Keratinocyte (primary cell): ENCODE measurements at regions not wholly inside any gene's neighbourhood (a gene's known extent, or its start where the extent isn't known, plus 50 kb on each side); places are given as distances from the start of the nearest gene placed in this dataset.

Source experiments
- DNase-seq: peaks from one replicate; pipeline ENCODE4 v3.0.0-alpha.2; 2011; ENCODE audit warnings: low read depth, missing footprints, low spot score
- FAIRE-seq: peaks from 2 replicates; lab custom pipeline; 2011; peaks lifted over from hg19 to GRCh38; lab: Jason Lieb, UNC
- H2AFZ ChIP-seq: 2 replicates; pipeline ENCODE4 v1.6.0; 2012; ENCODE audit warnings: low read length, control low read depth, inconsistent platforms; ENCODE audit not compliant: control insufficient read depth
- H3K27ac ChIP-seq: 2 replicates; pipeline ENCODE4 v1.5.1; 2011; ENCODE audit warnings: low read length; ENCODE audit not compliant: control insufficient read depth, insufficient read depth
- H3K27me3 ChIP-seq: 3 replicates; pipeline ENCODE4 v1.6.0; 2011; ENCODE audit warnings: low read length; ENCODE audit not compliant: control insufficient read depth, insufficient read depth; ENCODE audit errors: extremely low read depth
- H3K36me3 ChIP-seq, 2 experiments: 2 replicates in 1 of 2; 3 replicates in 1 of 2; pipeline ENCODE4 v1.5.1; 2011; ENCODE audit warnings: low read length in 2 of 2, mild to moderate bottlenecking in 1 of 2; ENCODE audit not compliant: control insufficient read depth in 2 of 2, insufficient read depth in 2 of 2; ENCODE audit errors: extremely low read depth in 1 of 2
- H3K4me1 ChIP-seq: 3 replicates; pipeline ENCODE4 v1.5.1; 2011; ENCODE audit warnings: low read length; ENCODE audit not compliant: control insufficient read depth, insufficient read depth; ENCODE audit errors: extremely low read depth
- H3K4me2 ChIP-seq: 3 replicates; pipeline ENCODE4 v1.6.0; 2011; ENCODE audit warnings: low read depth, low read length; ENCODE audit not compliant: control insufficient read depth, insufficient read depth; ENCODE audit errors: extremely low read depth
- H3K4me3 ChIP-seq, 3 experiments: fragments of 200-600 bp in 1 of 3; sonication (generic) in 1 of 3; 2 replicates in 2 of 3; 3 replicates in 1 of 3; pipeline ENCODE4 v1.5.1; 2011 to 2016; ENCODE audit warnings: low read length in 3 of 3, mild to moderate bottlenecking in 3 of 3, control low read depth in 2 of 3, inconsistent platforms in 1 of 3, low read depth in 1 of 3, mixed read lengths in 1 of 3, mixed run types in 1 of 3, moderate library complexity in 1 of 3; ENCODE audit not compliant: control insufficient read depth in 2 of 3, insufficient read depth in 2 of 3; ENCODE audit errors: extremely low read depth in 1 of 3
- H3K79me2 ChIP-seq: 2 replicates; pipeline ENCODE4 v1.6.0; 2012; ENCODE audit warnings: low read length; ENCODE audit not compliant: control insufficient read depth, insufficient read depth
- H3K9ac ChIP-seq: 3 replicates; pipeline ENCODE4 v1.6.0; 2011; ENCODE audit warnings: low read length; ENCODE audit not compliant: control insufficient read depth, insufficient read depth; ENCODE audit errors: extremely low read depth
- H3K9me1 ChIP-seq: 3 replicates; pipeline ENCODE4 v1.6.0; 2011; ENCODE audit warnings: low read length; ENCODE audit not compliant: control insufficient read depth, insufficient read depth; ENCODE audit errors: extremely low read depth
- H3K9me3 ChIP-seq: 2 replicates; pipeline ENCODE4 v1.5.1; 2012; ENCODE audit warnings: low read depth, low read length; ENCODE audit not compliant: control insufficient read depth
- H4K20me1 ChIP-seq: 3 replicates; pipeline ENCODE4 v1.6.0; 2011; ENCODE audit warnings: low read length; ENCODE audit not compliant: control insufficient read depth, insufficient read depth; ENCODE audit errors: extremely low read depth
- EZH2 ChIP-seq: IDR thresholded peaks from one replicate; pipeline ENCODE4 v1.6.1; 2012; ENCODE audit warnings: inconsistent platforms, mild to moderate bottlenecking, low read length, moderate library complexity
- dilution Hi-C: fragments of 300-500 bp; cut with MboI; formaldehyde crosslinking; loops from one replicate; pipeline ENCODE4 v1.7.0; 2020; ENCODE audit warnings: low sequenced_read_pairs; ENCODE audit not compliant: extremely low pct_ligation_motif_present
- TF ChIP-seq, protein P1 (sequence below), 3 experiments: IDR thresholded peaks in 1 of 3; conservative IDR thresholded peaks in 1 of 3; optimal IDR thresholded peaks in 1 of 3; 2 replicates in 2 of 3; 3 replicates in 1 of 3; pipeline versions ENCODE3 to v1.5.1; 2011; ENCODE audit warnings: low read length in 3 of 3, mild to moderate bottlenecking in 3 of 3, moderate library complexity in 2 of 3, control low read depth in 1 of 3, inconsistent platforms in 1 of 3; ENCODE audit not compliant: insufficient read depth in 2 of 3; ENCODE audit errors: extremely low read depth in 1 of 3

DNA sequence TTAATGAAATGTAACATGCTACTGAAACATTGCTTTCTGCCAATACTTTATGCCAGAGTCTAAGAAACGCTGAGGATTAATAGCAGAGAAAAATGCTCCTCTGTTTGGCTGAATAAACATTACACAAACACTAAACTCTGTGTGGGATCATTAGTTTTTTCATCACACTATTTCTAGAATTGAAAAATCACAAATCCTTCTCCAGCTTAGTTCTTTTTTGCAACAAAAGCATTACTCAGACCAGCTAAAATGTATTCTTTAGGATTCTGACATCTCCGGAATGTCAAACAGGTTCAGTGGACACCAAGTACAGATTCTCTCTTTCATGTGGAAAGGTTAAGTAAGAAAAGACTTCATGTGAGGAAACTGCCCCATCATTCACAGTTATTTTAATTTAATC, 226.9 kb downstream of the SIM1 start:
- Histone ChIP-seq H3K4me3 (no peak overlapping the region), H3K27ac (no peak overlapping the region), H2AFZ (no peak overlapping the region), H3K9me1 (no peaks in the 10 kb centered on the region), H4K20me1 (no peaks in the 10 kb centered on the region), H3K79me2 (no peaks in the 10 kb centered on the region), H3K9ac (no peak overlapping the region), H3K27me3 (no peaks in the 10 kb centered on the region), H3K4me2 (no peak overlapping the region), H3K4me1 (no peaks in the 10 kb centered on the region), H3K9me3 (no peaks in the 10 kb centered on the region), H3K36me3 (no peaks in the 10 kb centered on the region)
- dilution Hi-C loops, result no loop called here
- DNase-seq (no peak), FAIRE-seq (no peak)
- TF ChIP-seq EZH2, result no peak
- TF ChIP-seq, protein P1, sequence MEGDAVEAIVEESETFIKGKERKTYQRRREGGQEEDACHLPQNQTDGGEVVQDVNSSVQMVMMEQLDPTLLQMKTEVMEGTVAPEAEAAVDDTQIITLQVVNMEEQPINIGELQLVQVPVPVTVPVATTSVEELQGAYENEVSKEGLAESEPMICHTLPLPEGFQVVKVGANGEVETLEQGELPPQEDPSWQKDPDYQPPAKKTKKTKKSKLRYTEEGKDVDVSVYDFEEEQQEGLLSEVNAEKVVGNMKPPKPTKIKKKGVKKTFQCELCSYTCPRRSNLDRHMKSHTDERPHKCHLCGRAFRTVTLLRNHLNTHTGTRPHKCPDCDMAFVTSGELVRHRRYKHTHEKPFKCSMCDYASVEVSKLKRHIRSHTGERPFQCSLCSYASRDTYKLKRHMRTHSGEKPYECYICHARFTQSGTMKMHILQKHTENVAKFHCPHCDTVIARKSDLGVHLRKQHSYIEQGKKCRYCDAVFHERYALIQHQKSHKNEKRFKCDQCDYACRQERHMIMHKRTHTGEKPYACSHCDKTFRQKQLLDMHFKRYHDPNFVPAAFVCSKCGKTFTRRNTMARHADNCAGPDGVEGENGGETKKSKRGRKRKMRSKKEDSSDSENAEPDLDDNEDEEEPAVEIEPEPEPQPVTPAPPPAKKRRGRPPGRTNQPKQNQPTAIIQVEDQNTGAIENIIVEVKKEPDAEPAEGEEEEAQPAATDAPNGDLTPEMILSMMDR (optimal IDR thresholded peaks at IDR 0.05 in 1 of 3, IDR thresholded peaks at IDR 0.05 in 1 of 3, conservative IDR thresholded peaks at IDR 0.05 in 1 of 3; ENCODE audit: extremely low read depth in 1 of 3, insufficient read depth in 2 of 3, low read length in 3 of 3), result no peak

DNA sequence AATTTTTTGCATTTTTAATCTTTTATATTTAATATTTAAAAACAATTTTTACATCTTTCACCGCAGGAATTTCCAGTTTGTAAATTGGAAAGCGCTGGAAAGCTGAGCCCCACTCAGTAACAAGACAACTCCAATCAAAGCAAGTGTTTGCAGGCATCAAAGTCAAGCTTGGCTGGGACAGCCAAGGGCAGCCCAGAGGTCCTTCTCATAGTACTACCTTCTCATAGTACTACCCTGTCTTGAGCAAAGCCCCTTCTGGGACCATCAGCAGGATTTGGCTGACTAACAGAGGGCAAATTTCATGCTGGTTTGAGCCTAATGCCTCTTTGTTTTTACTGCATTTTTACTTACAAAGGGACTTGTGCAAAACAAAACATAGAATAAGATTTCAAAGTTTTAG, 228.3 kb downstream of the SIM1 start:
- no peak overlapping the region for H3K9ac ChIP-seq
- no peak overlapping the region for H3K4me3 ChIP-seq
- no peaks in the 10 kb centered on the region for H3K9me1 ChIP-seq
- H3K36me3 ChIP-seq, result no peaks in the 10 kb centered on the region
- no peaks in the 10 kb centered on the region for H3K79me2 ChIP-seq
- no peak overlapping the region for H2AFZ ChIP-seq
- TF ChIP-seq, protein P1 (optimal IDR thresholded peaks at IDR 0.05 in 1 of 3, IDR thresholded peaks at IDR 0.05 in 1 of 3, conservative IDR thresholded peaks at IDR 0.05 in 1 of 3; ENCODE audit: extremely low read depth in 1 of 3, insufficient read depth in 2 of 3, low read length in 3 of 3), result no peak
- no peak for TF ChIP-seq EZH2
- no peak overlapping the region for H3K27ac ChIP-seq
- no peaks in the 10 kb centered on the region for H3K27me3 ChIP-seq
- DNase-seq, result no peak
- dilution Hi-C loops, result no loop called here
- H4K20me1 ChIP-seq, result no peaks in the 10 kb centered on the region
- no peaks in the 10 kb centered on the region for H3K4me1 ChIP-seq
- H3K4me2 ChIP-seq, result no peak overlapping the region
- H3K9me3 ChIP-seq, result no peaks in the 10 kb centered on the region
- FAIRE-seq, result no peak
